CD8-positive, alpha-beta memory T cell (primary cell): ENCODE measurements at regions not wholly inside any gene's neighbourhood (a gene's known extent, or its start where the extent isn't known, plus 50 kb on each side); places are given as distances from the start of the nearest gene placed in this dataset.

Experiments used
- CTCF ChIA-PET: fragments of 350-600 bp; sonication (Branson Sonifier 250); formaldehyde crosslinking; loops from one replicate; lab custom pipeline; 2021; ENCODE audit warnings: antibody characterized with exemption; lab: Charles Lee
- POLR2A ChIA-PET: fragments of 350-600 bp; sonication (Branson Sonifier 250); formaldehyde crosslinking; loops from one replicate; lab custom pipeline; 2021; ENCODE audit warnings: antibody characterized with exemption; lab: Charles Lee
- DNase-seq, 5 donors: peaks; one replicate each; pipeline versions ENCODE4 v3.0.0 to v3.0.0-alpha.2; 2020 to 2022; ENCODE audit warnings: mixed read lengths in 1 of 5
- H3K27ac ChIP-seq: one replicate; pipeline ENCODE4 v1.7.0; 2013; ENCODE audit warnings: low read depth, mild to moderate bottlenecking, low read length, moderate library complexity
- H3K27me3 ChIP-seq: 2 replicates; pipeline ENCODE4 v1.7.0; 2013; ENCODE audit warnings: low read length, mild to moderate bottlenecking; ENCODE audit not compliant: insufficient read depth, poor library complexity, severe bottlenecking
- H3K36me3 ChIP-seq: 2 replicates; pipeline ENCODE4 v1.7.0; 2013; ENCODE audit warnings: mild to moderate bottlenecking, low read length, moderate library complexity; ENCODE audit not compliant: insufficient read depth
- H3K4me1 ChIP-seq: 2 replicates; pipeline ENCODE4 v1.7.0; 2013; ENCODE audit warnings: mild to moderate bottlenecking, low read length, moderate library complexity; ENCODE audit not compliant: insufficient read depth
- H3K4me3 ChIP-seq: 2 replicates; pipeline ENCODE4 v1.7.0; 2013; ENCODE audit warnings: mild to moderate bottlenecking, low read length
- H3K9me3 ChIP-seq: 2 replicates; pipeline ENCODE4 v1.7.0; 2013; ENCODE audit warnings: mild to moderate bottlenecking, low read length
- H3K27ac Mint-ChIP-seq, 8 donors: one replicate each; pipeline ENCODE4 v1.8.0; 2020 to 2021; ENCODE audit warnings: mixed read lengths in 8 of 8, mild to moderate bottlenecking in 6 of 8, inconsistent platforms in 3 of 8, moderate library complexity in 3 of 8
- H3K27me3 Mint-ChIP-seq, 2 donors: one replicate each; pipeline ENCODE4 v1.8.0; 2020 to 2021; ENCODE audit warnings: mixed read lengths in 2 of 2, mild to moderate bottlenecking in 1 of 2, moderate library complexity in 1 of 2
- H3K36me3 Mint-ChIP-seq, 3 donors: one replicate each; pipeline ENCODE4 v1.8.0; 2020 to 2021; ENCODE audit warnings: mixed read lengths in 3 of 3, inconsistent platforms in 1 of 3, mild to moderate bottlenecking in 1 of 3
- H3K4me1 Mint-ChIP-seq, 3 donors: one replicate each; pipeline ENCODE4 v1.8.0; 2020 to 2021; ENCODE audit warnings: mixed read lengths in 3 of 3, inconsistent platforms in 1 of 3, mild to moderate bottlenecking in 1 of 3
- H3K4me3 Mint-ChIP-seq, 7 donors: one replicate each; pipeline ENCODE4 v1.8.0; 2020 to 2021; ENCODE audit warnings: mixed read lengths in 7 of 7, mild to moderate bottlenecking in 6 of 7, moderate library complexity in 4 of 7, inconsistent platforms in 2 of 7
- H3K9me3 Mint-ChIP-seq, 5 donors: one replicate each; pipeline ENCODE4 v1.8.0; 2020 to 2022; ENCODE audit warnings: mixed read lengths in 5 of 5, mild to moderate bottlenecking in 3 of 5, moderate library complexity in 2 of 5, inconsistent platforms in 1 of 5

- Histone ChIP-seq H3K4me3 (no peak overlapping the region), H3K27ac (no peak overlapping the region), H3K36me3 (no peaks in the 10 kb centered on the region), H3K4me1 (peaks cover 20% of the 10 kb centered on the region), H3K9me3 (no peaks in the 10 kb centered on the region), H3K27me3 (no peaks in the 10 kb centered on the region)
- Mint-ChIP-seq H3K27me3 (peaks cover 0 to 2% of the 10 kb centered on the region in 2 donors), H3K4me3 (peak overlapping the region in 5 of 7 donors; percentile 5 to 64 (median 49)), H3K4me1 (peaks cover 23 to 28% (median 25%) of the 10 kb centered on the region in 3 donors), H3K27ac (peak overlapping the region; percentile 66 to 96 (median 83)), H3K36me3 (no peaks in the 10 kb centered on the region), H3K9me3 (no peaks in the 10 kb centered on the region)
- ChIA-PET CTCF (interaction anchor here (1.3 kb wide), 1 partner anchor 10 kb away, joined by 5 read pairs; no protein-coding TSS in a partner anchor), POLR2A (no interaction called here)
- DNase-seq = no peak
Observed at GRCh38 chr4:17336986-17337385, 174.9 kb downstream of the QDPR start.

- DNase-seq = peak; percentile 38 to 87 (median 75)
- Mint-ChIP-seq H3K9me3 (no peaks in the 10 kb centered on the region), H3K36me3 (no peaks in the 10 kb centered on the region), H3K4me1 (peaks cover 23 to 28% (median 25%) of the 10 kb centered on the region in 3 donors), H3K27me3 (no peaks in the 10 kb centered on the region), H3K4me3 (peak overlapping the region in 6 of 7 donors; percentile 5 to 64 (median 41)), H3K27ac (peak overlapping the region; percentile 66 to 96 (median 86))
- ChIA-PET POLR2A (no interaction called here), CTCF (interaction anchor here (1.3 kb wide), 1 partner anchor 11 kb away, joined by 5 read pairs; no protein-coding TSS in a partner anchor)
- Histone ChIP-seq H3K27me3 (no peaks in the 10 kb centered on the region), H3K9me3 (no peaks in the 10 kb centered on the region), H3K4me1 (peaks cover 20% of the 10 kb centered on the region), H3K4me3 (no peak overlapping the region), H3K36me3 (no peaks in the 10 kb centered on the region), H3K27ac (no peak overlapping the region)
Observed at GRCh38 chr4:17336524-17336961, 175.3 kb downstream of the QDPR start.

GRCh38 chr4:17336069-17336468 lies 175.8 kb downstream of the QDPR start:
- H3K4me1 ChIP-seq = peaks cover 20% of the 10 kb centered on the region
- no peaks in the 10 kb centered on the region for H3K27me3 Mint-ChIP-seq
- H3K27ac Mint-ChIP-seq = peak overlapping the region in 7 of 8 donors; percentile 66 to 96 (median 88)
- no peak for DNase-seq
- H3K4me1 Mint-ChIP-seq = peaks cover 23 to 28% (median 25%) of the 10 kb centered on the region in 3 donors
- ChIA-PET CTCF (interaction anchor here (1.3 kb wide), 1 partner anchor 11 kb away, joined by 5 read pairs; no protein-coding TSS in a partner anchor), POLR2A (no interaction called here)
- peak overlapping the region in 1 of 7 donors; percentile 49 for H3K4me3 Mint-ChIP-seq
- no peaks in the 10 kb centered on the region for H3K36me3 Mint-ChIP-seq
- H3K9me3 Mint-ChIP-seq = no peaks in the 10 kb centered on the region
- no peak overlapping the region for H3K27ac ChIP-seq
- no peaks in the 10 kb centered on the region for H3K27me3 ChIP-seq
- H3K9me3 ChIP-seq = no peaks in the 10 kb centered on the region
- H3K4me3 ChIP-seq = no peak overlapping the region
- no peaks in the 10 kb centered on the region for H3K36me3 ChIP-seq

- peaks cover 23 to 28% (median 25%) of the 10 kb centered on the region in 3 donors for H3K4me1 Mint-ChIP-seq
- H3K9me3 Mint-ChIP-seq = no peaks in the 10 kb centered on the region
- Histone ChIP-seq H3K27ac (no peak overlapping the region), H3K27me3 (no peaks in the 10 kb centered on the region), H3K4me1 (peaks cover 20% of the 10 kb centered on the region), H3K9me3 (no peaks in the 10 kb centered on the region), H3K36me3 (no peaks in the 10 kb centered on the region), H3K4me3 (no peak overlapping the region)
- ChIA-PET POLR2A (no interaction called here), CTCF (no interaction called here)
- DNase-seq = peak in 1 of 5 donors; percentile 1
- peak overlapping the region in 5 of 8 donors; percentile 5 to 92 (median 71) for H3K27ac Mint-ChIP-seq
- no peaks in the 10 kb centered on the region for H3K27me3 Mint-ChIP-seq
- H3K4me3 Mint-ChIP-seq = no peak overlapping the region
- no peaks in the 10 kb centered on the region for H3K36me3 Mint-ChIP-seq
Observed at GRCh38 chr4:17335371-17335770, 176.5 kb downstream of the QDPR start.

- CTCF ChIA-PET = interaction anchor here (1.6 kb wide), 1 partner anchor 8 kb away, joined by 3 read pairs; no protein-coding TSS in a partner anchor
- Mint-ChIP-seq H3K27ac (no peak overlapping the region), H3K4me1 (peaks cover 22 to 24% (median 23%) of the 10 kb centered on the region in 3 donors), H3K36me3 (no peaks in the 10 kb centered on the region), H3K4me3 (no peak overlapping the region), H3K9me3 (no peaks in the 10 kb centered on the region), H3K27me3 (no peaks in the 10 kb centered on the region)
- Histone ChIP-seq H3K9me3 (no peaks in the 10 kb centered on the region), H3K27ac (no peak overlapping the region), H3K4me1 (peaks cover 16% of the 10 kb centered on the region), H3K27me3 (no peaks in the 10 kb centered on the region), H3K36me3 (no peaks in the 10 kb centered on the region), H3K4me3 (no peak overlapping the region)
- no peak for DNase-seq
- POLR2A ChIA-PET = no interaction called here
Observed at GRCh38 chr4:17332478-17332877, 179.4 kb downstream of the QDPR start.

GRCh38 chr4:17329046-17329445 lies 182.8 kb downstream of the QDPR start:
- DNase-seq = no peak
- Histone ChIP-seq H3K4me1 (peaks cover 7% of the 10 kb centered on the region), H3K9me3 (no peaks in the 10 kb centered on the region), H3K27me3 (no peaks in the 10 kb centered on the region), H3K27ac (no peak overlapping the region), H3K4me3 (no peak overlapping the region), H3K36me3 (no peaks in the 10 kb centered on the region)
- ChIA-PET POLR2A (no interaction called here), CTCF (no interaction called here)
- Mint-ChIP-seq H3K4me1 (peaks cover 5 to 8% (median 7%) of the 10 kb centered on the region in 3 donors), H3K9me3 (no peaks in the 10 kb centered on the region), H3K4me3 (no peak overlapping the region), H3K27me3 (peaks cover 0 to 3% of the 10 kb centered on the region in 2 donors), H3K27ac (peak overlapping the region in 1 of 8 donors; percentile 44), H3K36me3 (no peaks in the 10 kb centered on the region)

- no peak overlapping the region for H3K27ac Mint-ChIP-seq
Observed at GRCh38 chr4:17328141-17328815, 183.6 kb downstream of the QDPR start.

GRCh38 chr4:17327591-17327990 lies 184.3 kb downstream of the QDPR start:
- no peaks in the 10 kb centered on the region for H3K9me3 ChIP-seq
- no peaks in the 10 kb centered on the region for H3K27me3 ChIP-seq
- H3K4me3 ChIP-seq = no peak overlapping the region
- Mint-ChIP-seq H3K36me3 (no peaks in the 10 kb centered on the region), H3K9me3 (no peaks in the 10 kb centered on the region), H3K27me3 (peaks cover 2 to 3% of the 10 kb centered on the region in 2 donors), H3K4me1 (peaks cover 6 to 9% (median 8%) of the 10 kb centered on the region in 3 donors), H3K27ac (no peak overlapping the region), H3K4me3 (no peak overlapping the region)
- POLR2A ChIA-PET = no interaction called here
- H3K4me1 ChIP-seq = peaks cover 10% of the 10 kb centered on the region
- no peaks in the 10 kb centered on the region for H3K36me3 ChIP-seq
- no peak for DNase-seq
- H3K27ac ChIP-seq = no peak overlapping the region
- CTCF ChIA-PET = no interaction called here

More at GRCh38 chr4:17328141-17328815, 183.6 kb downstream of the QDPR start:
- H3K27ac ChIP-seq = no peak overlapping the region
- Mint-ChIP-seq H3K4me3 (peak overlapping the region in 1 of 7 donors; percentile 1), H3K9me3 (no peaks in the 10 kb centered on the region), H3K4me1 (peaks cover 6 to 9% (median 8%) of the 10 kb centered on the region in 3 donors), H3K36me3 (no peaks in the 10 kb centered on the region), H3K27me3 (peaks cover 2 to 3% of the 10 kb centered on the region in 2 donors)
- H3K9me3 ChIP-seq = no peaks in the 10 kb centered on the region
- H3K4me1 ChIP-seq = peaks cover 10% of the 10 kb centered on the region
- H3K27me3 ChIP-seq = no peaks in the 10 kb centered on the region
- DNase-seq = no peak
- CTCF ChIA-PET = no interaction called here
- H3K36me3 ChIP-seq = no peaks in the 10 kb centered on the region
- POLR2A ChIA-PET = no interaction called here
- no peak overlapping the region for H3K4me3 ChIP-seq
